NCI-H2081 treated with DMSO at 0.1 percent for 48 hours (cell line): ENCODE measurements at regions not wholly inside any gene's neighbourhood (a gene's known extent, or its start where the extent isn't known, plus 50 kb on each side); places are given as distances from the start of the nearest gene placed in this dataset.

Experiments
- DNase-seq: peaks from one replicate; lab custom pipeline; 2025; lab: John Stamatoyannopoulos, UW

DNA sequence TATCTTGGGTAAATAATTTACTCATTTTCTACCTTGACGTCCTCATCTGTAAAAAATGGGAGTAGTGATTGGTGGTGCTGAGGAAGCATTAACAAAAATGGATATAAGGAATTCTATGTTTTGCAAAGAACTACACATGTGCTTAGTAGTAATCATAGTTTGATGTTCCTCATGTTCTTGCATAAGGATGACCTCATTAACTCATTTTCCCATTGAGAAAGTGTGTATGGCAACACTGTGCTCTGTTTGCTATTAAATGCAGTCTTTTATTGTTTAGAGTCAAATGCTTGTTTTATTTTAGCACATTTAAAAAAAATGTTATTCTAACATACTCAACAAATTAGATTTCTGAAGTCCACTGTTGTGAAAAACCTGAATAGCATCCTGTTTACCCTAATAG is 211.2 kb upstream of the RSPO3 start:
- no peak for DNase-seq

DNA sequence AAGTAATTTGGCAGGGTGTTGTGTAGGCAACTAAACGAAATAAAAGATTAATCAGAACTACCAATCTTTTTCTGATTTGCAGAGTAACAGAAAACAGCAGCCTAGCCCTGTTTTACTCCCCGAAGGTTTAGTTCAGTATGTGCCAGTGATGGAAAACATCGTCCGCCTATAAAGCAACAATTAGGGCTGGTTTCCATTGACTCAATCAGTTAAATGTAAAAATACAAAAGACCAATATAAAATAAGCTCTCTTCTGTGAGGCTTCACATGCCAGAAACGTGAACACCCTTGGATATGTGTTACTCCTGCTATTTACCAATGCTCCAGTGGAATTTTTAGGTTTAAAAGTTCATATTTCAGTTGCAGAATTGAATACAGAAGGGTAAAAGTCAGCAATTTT is 210.5 kb upstream of the RSPO3 start:
- DNase-seq = no peak

DNA sequence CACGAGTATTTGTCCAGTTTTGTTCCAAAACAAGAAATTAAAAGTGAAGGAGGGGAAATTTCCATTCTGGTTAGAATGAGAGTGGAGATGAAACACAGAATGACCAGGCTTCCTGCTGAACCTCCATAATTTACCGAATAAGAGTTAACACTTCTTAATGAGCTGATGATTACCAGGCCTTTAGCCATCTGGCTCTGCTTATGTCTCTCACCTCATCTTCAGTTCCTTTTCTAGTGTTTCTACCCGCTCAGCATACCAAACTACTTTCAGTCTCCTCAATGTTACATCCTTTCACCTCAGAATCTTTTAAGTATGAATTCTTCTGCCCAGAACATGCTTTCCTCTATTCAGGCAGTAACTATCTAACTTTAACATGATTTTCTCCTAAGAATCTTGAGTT is 209.0 kb upstream of the RSPO3 start:
- DNase-seq = no peak

DNA sequence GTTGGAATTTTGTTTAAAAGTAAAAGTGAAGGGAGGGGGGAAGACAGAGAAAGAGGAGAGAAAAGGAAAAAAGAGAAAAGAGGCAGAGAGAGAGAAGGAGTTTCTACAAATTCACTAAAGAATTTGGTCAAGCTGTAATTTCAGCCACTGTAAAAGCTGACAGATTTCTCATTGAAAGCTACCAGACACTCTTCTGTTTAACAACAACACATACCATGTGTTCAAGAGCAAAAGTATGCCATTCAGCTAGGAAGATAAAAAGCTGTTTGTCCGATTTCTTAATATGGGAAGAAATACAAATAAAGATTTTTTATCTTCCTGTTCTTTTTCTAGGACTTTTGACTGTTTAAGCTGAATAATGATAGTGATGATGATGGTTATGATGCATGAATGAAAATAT is 204.8 kb upstream of the RSPO3 start:
- no peak for DNase-seq

DNA sequence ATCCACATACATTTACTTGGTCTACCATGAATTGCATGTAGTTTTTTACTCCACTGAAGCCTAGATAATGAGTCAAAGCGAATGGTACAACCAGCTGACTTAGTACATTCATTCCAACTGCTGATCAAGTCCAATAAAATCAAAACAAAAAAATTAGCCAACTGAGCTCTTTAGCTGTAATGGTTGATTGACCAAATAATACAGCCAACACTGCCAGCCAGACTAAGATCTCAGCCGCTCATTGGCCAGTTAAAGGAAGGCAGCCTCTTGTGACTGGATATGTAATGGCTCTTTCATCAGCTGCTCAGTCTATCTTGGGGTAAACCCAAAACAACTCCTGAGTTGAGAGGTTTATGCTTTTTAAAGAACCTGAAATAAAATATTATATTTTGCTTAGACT is 204.3 kb upstream of the RSPO3 start:
- no peak for DNase-seq

DNA sequence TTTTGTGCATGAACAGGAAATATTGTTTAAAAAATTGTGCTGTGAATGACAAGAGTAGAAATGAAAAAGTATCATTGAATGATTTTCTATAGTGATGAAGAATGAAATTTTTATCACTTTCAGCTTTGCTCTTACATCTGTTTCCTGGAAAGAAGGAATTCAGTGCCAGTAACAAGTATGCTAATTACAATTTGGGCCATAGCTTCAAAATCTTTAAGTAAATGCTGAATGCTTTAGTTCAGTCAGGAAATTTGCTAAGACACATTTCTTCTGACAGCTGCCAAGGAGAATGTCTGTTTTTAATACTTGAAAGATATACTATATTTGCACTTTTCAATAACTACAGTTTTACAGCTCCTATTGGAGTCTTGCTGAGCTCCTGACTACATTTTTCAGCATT is 203.7 kb upstream of the RSPO3 start:
- DNase-seq = no peak

DNA sequence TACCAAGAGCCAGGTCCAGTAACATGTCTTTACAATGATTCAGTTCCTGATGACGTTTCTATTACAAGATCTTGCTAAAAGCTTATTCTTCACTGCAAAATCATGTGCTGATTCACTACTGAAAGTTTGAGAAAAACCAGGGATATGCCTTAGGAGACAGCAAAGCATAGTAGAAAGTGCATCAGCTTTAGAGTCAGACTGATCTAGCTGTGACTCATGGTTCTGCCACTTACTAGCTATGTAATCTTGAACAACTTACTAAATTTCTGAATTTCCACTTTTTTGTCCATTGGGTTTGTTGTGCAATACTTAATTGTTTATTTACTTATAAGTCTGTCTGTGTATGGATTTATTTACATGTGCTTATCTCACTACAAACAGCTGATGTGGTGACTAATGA is 198.5 kb upstream of the RSPO3 start:
- no peak for DNase-seq

DNA sequence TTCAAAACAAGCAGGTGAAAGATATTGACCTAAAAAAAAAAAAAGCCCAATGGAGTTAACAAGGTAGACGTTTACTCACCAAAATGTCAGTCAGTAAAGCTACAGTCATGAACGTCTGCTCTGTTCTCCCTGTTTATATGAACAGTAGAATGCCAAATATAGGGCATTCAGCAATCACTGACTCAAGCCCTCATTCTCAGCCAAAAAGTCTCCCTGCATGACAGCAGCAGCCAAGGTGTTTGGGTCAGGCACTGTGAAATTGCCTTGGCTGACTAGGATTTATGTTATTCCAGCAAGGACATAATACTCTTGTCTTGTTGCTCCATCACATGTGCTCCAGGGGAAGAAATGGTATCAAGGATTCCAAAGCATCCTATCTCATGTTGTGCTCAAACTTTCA is 194.7 kb upstream of the RSPO3 start:
- no peak for DNase-seq

DNA sequence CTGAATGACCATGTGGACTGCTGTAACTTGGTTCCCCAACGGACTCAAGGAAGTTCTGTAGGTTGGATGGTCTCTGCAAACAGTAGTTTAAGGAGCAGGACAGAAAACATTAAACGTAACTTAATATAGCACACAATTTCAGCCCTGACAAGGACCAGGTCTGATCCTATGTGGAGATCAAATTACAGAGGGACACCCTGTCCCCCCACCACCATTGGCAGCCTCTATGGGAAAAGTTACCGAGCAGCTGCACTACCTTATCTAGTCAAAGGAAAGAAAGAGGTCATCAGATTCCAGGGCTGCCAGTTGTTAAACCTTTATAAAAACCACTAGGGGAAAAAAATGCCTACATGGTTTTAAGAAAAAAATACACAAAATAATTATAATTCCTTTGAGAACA is 191.5 kb upstream of the RSPO3 start:
- DNase-seq = no peak

DNA sequence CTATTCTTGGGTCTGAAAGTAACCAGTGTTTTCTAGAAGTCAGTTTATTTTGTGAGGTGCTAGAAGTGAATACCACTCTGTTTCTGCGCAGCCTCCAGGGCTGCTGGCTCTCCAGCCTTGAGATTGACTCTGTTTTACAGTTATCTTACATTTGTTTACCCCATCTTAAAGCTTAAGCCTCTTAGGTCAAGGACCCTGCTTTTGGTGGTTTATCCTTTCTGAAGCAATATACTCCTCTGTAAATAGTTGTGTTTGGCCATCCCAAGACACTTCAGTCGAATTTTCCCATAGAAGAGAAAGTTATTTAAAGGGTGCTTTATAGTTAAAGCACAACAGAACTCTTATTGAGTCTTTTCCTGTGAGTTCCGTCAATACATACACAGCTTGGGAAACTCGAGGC is 190.6 kb upstream of the RSPO3 start:
- no peak for DNase-seq

DNA sequence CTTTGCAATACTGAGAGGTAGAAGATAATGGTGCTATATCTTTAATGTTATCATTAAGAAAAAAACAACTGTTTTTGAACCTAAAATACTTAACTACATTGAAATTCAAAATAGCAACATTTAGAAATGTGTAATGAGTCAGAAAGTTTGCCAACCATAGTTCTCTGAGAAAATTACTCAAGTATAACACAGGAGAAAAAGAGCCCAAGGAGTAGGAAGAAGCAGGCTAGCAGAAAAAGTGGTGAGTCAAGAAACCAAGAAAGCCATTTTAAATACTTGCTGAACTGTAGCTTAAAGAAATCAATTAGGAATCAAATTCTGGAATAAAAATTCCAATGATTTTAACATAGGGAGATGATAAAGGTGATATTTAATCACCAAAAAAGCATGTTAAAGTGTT is 181.0 kb upstream of the RSPO3 start:
- no peak for DNase-seq

DNA sequence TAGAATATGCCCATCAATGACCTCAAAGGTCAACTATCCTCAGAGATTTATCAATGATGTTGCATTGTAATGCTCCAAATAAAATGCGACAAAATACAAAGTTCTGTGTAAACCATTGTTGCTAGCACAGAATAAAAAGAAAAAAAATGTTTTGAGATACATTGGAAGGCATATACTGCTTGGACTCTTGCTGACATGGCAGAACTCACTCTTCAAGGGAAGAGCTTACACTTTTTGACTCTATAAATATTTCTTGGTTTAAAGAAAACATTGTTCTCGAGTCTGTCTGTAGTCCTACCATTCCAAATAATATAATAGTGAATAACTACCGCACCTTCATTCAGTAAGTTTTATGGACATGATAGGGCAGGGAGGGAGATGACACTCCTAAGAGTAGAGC is 178.7 kb upstream of the RSPO3 start:
- no peak for DNase-seq

DNA sequence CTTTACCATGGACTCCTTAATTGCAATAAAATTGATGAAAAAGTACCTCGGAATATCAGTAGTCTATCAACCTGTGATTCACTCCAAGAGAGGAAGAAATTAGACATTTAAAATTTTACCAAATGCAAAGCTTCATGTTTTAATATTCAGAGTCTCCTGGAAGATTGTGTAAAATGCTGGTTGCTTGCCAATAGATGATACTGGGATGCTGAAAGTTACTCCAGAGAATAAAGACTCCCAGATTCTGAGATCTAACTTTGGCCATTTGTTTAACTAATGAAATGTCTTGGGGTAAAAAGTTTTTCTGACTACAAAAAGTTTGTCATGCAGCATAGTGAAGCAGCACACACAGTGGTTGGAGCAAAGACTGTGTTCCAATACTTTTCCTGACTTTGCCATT is 176.7 kb upstream of the RSPO3 start:
- DNase-seq = no peak

DNA sequence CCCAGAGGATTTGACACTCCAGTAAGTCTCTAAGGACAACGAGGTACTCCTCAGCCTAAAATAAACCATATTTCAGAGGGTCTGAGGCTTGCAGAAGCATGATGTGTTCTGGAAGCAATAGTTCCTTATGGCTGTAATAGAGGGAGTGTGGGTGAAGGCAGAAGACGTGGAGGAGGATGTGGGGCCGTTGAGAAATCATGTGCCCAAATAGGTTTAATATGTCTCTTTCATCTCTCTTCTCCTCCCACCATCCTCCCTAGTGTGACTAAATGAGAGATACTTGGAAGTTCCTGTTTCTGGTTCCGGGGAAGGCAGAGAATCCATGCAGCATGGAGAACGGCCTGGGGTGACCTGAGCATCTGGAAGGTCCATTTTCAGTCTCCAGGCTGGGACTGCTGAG is 174.0 kb upstream of the RSPO3 start:
- DNase-seq = no peak

DNA sequence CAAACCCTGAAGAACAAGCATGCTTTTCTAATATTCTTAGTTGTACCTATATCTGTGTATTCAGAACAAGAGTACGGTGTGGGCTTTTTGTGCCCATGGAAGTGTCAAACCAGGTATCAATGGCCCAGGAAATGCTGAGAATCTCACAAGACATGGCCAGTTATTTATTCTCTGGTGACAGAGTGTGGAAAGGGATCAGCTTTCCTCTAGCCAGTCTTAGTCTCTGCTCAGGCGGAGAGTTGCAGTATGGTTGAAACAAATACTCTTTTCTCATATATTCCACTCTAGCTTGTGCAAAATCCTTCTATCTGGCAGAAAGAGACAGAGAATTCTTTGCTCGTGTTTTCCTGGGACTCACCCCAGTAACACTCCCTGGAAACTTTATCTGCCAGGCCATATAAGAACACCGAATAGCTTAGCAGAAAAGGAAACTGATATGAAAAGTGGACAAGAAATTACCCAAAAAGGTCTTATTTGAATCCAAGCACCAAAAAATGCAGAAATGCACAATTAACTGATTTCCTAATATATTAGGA is 173.3 kb upstream of the RSPO3 start:
- DNase-seq = no peak

DNA sequence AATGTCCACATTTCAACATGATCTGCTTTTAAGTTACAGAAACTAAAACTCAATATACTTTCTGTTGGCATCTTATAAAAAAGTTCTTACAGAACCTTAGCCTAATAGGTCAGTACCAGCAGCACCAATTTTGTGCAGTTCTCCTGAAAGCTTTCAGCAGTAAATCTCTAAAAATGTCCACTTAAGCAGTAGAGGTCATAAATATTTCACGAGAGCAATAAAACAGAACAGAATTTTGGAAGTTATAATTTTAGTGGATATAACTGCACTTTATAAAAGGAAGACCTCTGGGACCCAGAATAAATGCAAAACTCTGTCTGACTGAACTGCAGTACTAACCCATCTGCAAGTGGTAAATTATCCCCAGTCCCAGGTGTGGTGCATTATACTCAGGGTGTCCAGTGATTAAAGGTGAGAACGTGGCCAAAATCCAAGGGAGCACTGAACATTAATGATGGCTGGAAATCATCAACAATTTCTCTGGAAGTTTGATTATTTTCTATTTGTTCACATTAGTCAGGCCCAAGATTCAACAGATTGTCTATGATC is 172.6 kb upstream of the RSPO3 start:
- DNase-seq = no peak

DNA sequence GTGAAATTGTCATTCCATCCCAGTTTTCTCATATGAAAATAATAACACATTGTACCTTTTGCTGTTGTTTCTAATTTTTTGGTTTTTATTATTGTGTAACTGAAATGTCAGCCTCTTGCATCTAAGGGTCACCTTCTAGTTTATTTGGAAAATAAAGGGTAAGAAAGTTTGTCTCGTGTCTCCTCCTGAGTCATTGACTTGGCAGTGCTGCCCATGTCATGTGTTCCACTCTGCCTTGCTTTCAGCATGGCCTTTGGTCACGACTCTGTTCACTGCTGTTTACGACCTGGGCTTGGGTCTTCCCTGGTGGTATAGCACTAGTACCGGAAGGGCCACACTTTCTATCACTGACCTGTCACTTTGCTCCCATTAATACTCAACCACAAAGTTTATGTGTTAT is 171.4 kb upstream of the RSPO3 start:
- no peak for DNase-seq

DNA sequence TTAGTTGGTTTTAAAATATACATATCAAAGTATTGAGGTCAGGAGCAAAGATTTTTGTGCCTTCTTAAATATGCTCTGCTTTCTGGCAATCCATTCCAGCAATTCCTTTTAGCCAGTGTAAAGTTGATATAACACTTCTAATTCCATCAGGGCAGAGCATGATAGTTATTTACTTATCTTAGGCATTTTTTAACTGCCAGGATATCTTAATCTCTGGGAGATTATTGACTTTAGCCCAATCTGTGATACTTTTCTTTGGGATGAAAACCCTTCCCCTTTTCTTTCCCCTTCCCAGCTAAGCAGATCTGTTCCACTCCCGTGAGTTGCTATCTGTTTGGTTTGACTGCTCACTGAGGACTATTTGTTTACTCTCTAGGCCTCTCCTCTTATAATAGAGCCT is 168.7 kb upstream of the RSPO3 start:
- no peak for DNase-seq

DNA sequence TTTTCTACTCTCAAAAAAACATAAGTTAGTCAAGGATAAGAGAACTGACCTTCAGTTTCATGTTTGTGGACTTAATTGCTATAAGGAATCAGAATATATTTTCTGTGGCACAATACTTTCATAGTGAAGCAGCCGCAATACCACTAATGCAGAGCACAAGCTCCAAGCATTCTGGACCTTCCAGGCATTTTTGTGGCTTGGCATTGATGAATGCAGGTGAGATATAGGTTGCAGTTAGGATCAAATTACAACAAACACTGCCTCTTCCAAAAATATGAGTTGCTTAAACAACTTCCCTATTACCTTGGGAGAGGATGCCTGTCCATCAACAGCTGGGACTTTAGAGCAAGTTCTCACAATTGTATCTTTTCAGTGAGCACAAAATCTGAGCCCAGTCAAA is 162.8 kb upstream of the RSPO3 start:
- no peak for DNase-seq

DNA sequence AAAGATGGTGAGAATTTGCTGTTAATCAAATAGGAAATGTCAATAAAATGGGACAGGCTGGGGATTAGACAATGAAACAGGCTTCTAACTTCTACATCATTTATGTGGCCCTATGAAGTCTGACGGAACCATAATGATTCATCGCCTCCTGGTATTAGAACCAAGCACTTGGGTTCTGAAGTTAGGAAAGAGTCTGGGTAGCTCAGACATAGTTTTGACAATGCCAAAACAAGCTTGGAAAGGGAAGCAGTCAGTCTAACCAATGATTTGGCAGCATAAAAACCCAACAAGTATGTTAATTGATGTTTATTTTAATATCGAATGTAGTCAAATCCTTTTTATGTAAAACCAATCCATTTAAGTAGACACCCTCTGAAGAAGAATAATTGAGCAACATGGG is 160.8 kb upstream of the RSPO3 start:
- no peak for DNase-seq

DNA sequence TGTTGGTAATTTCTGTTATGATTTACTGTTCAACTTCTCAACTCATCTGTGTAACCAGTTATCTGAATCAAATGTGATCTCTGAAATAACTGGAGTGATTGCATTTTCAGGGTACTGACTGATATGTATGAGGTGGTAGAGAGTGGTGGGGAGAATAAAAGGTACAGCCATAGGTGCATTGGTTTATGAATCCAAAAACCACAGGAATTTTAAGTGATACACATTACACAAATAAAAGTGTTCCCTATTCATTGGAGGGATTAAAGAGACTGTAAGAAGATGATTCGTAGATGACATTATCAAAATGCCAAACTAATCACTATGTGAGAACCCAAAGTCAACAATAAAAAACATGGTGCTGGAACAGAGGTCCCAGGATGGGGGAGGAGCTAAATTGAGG is 158.7 kb upstream of the RSPO3 start:
- no peak for DNase-seq

DNA sequence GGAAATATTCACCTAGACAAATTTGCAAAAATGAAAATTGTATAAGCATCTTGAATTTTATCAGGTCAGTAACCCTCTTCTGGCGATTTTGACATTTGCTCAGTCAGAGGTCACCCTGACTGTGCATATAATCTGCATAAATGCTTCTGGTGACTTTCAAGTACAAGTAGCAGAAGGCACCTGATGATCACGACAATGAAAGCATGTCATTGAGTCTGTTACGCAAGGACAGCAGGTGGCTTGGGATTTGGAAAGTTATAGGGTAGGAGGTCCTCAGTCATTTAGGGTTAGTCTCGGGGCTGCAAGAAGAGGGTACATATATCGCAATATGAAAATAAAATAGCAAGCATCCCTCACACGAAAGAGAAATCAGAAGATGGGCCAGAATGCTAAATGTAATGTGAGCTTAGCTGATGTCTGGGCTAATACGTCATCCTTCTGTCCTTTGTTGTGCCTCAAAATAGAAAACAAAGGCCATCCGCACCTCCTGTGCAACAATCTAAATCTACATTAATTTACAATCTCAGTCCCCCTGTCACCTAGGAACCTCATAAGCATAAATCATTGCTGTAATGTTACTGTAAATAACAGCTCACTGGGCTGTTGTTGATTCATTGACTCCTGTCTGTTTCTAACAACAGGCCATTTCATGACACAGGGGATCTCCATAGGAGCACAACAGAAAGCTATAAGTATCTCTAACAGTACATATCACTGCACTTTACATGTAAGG is 155.2 kb upstream of the RSPO3 start:
- no peak for DNase-seq

DNA sequence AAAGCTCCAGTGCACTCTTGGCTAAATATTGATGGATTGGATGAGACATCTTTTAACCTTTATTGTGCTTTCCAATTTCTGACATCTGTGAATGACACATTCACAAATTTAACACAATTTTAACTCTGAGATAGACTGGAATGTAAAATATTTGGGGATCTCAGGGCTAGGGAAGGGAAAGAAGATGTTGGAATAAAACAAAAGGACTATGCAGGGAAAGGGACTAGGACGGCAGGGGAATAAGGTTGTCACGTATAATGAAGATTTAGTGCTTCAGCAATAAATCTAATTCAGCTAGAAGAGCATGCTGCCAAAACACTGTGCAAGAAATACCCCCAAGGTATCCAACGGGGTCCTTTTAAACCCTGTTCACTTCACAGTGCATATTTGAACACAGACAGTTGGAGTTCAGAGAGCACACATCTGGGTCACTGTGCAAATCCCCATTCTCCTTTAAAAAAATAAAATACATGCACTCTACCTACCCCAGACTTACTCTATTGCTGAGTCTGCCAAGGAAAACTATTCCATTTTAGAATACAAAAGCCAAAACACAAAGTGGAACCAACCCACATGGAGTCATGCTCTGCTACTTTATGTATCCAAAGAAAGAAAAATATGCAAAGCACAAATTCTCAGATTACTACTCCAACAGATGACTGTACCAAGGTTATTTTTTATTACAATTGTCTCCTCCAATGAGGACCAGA is 151.0 kb upstream of the RSPO3 start:
- DNase-seq = no peak
